ENCODE measurements at regions not wholly inside any gene's neighbourhood (a gene's known extent, or its start where the extent isn't known, plus 50 kb on each side); places are given as distances from the start of the nearest gene placed in this dataset.
"Not testable (repeated sequence)": the region's sequence is repeated elsewhere in the genome, so short reads cannot be mapped to it uniquely, and the experiment has no call there.

GRCh38 chrX:64570204-64570603 lies 175.0 kb upstream of the MTMR8 start:
- no peaks in the 10 kb centered on the region for H3K4me1 ChIP-seq (ENCODE audit: insufficient read depth, low read length)
- no peak for DNase-seq (ENCODE audit: low spot score)
- ATAC-seq, result peak; percentile 45; the same call in 2 of the 3 replicates
- in situ Hi-C loops (cut with HindIII; ENCODE audit: extremely low pct_ligation_motif_present, low pct_unique_long_range_greater_than_20kb), result no loop called here
- intact Hi-C loops (cut with micrococcal nuclease; ENCODE audit: unreplicated experiment), result no loop called here
- H3K27ac ChIP-seq (ENCODE audit: extremely low read length, insufficient read depth, low read length), result no peak overlapping the region
- TF ChIP-seq STAG1 (CRISPR knock-in tag; IDR thresholded peaks at IDR 0.05), result peak; percentile 18; the same call in 1 of the 2 replicates
- no peak for TF ChIP-seq ZNF101 (CRISPR knock-in tag; IDR thresholded peaks at IDR 0.05; ENCODE audit: borderline replicate concordance, low read depth)
- H3K9me3 ChIP-seq (ENCODE audit: low read length), result no peaks in the 10 kb centered on the region
- no peak for FAIRE-seq
- H3K27me3 ChIP-seq (ENCODE audit: control insufficient read depth in 1 of 2, insufficient read depth in 2 of 2, low read length in 2 of 2), result no peaks in the 10 kb centered on the region
- H3K79me2 ChIP-seq (ENCODE audit: insufficient read depth, low read length), result no peaks in the 10 kb centered on the region
- BruUV-seq (replicated peaks), result no TSS peak
- H4K20me1 ChIP-seq (ENCODE audit: insufficient read depth, low read length), result no peaks in the 10 kb centered on the region
- H3K4me3 ChIP-seq (replicated peaks in 1 of 3; ENCODE audit: insufficient read depth in 1 of 3, low read depth in 2 of 3, low read length in 3 of 3), result no peak overlapping the region
- no peak overlapping the region for H2AFZ ChIP-seq (ENCODE audit: low read length)
- ChIA-PET POLR2A (no interaction called here), CTCF (ENCODE audit: low intra/inter-chr PET ratio, low total read pairs) (no interaction called here)
- no peaks in the 10 kb centered on the region for H3K36me3 ChIP-seq (replicated peaks in 1 of 2; ENCODE audit: control insufficient read depth in 1 of 2, insufficient read depth in 2 of 2, low read length in 2 of 2)
- no peak overlapping the region for H3K4me2 ChIP-seq (ENCODE audit: low read depth, low read length)
- H3K9ac ChIP-seq (ENCODE audit: insufficient read depth, low read depth, low read length), result no peak overlapping the region

GRCh38 chrX:64565348-64565747 lies 170.1 kb upstream of the MTMR8 start:
- DNase-seq (ENCODE audit: low spot score); H3K27ac ChIP-seq (ENCODE audit: extremely low read length, insufficient read depth, low read length); H2AFZ ChIP-seq (ENCODE audit: low read length); H4K20me1 ChIP-seq (ENCODE audit: insufficient read depth, low read length); H3K9me3 ChIP-seq (ENCODE audit: low read length); CTCF ChIA-PET (ENCODE audit: low intra/inter-chr PET ratio, low total read pairs); H3K4me2 ChIP-seq (ENCODE audit: low read depth, low read length); H3K9ac ChIP-seq (ENCODE audit: insufficient read depth, low read depth, low read length); in situ Hi-C loops (cut with HindIII; ENCODE audit: extremely low pct_ligation_motif_present, low pct_unique_long_range_greater_than_20kb); H3K79me2 ChIP-seq (ENCODE audit: insufficient read depth, low read length); ATAC-seq; BruUV-seq (replicated peaks); POLR2A ChIA-PET; FAIRE-seq; H3K4me1 ChIP-seq (ENCODE audit: insufficient read depth, low read length); intact Hi-C loops (cut with micrococcal nuclease; ENCODE audit: unreplicated experiment); H3K36me3 ChIP-seq (replicated peaks in 1 of 2; ENCODE audit: control insufficient read depth in 1 of 2, insufficient read depth in 2 of 2, low read length in 2 of 2); H3K4me3 ChIP-seq (replicated peaks in 1 of 3; ENCODE audit: insufficient read depth in 1 of 3, low read depth in 2 of 3, low read length in 3 of 3); H3K27me3 ChIP-seq (ENCODE audit: control insufficient read depth in 1 of 2, insufficient read depth in 2 of 2, low read length in 2 of 2): not testable (repeated sequence)
- WGBS (ENCODE audit: low lambda C conversion rate), result 0% methylated on average over 1 of the region's 1 CpG

- H3K4me3 ChIP-seq (replicated peaks in 1 of 3; ENCODE audit: insufficient read depth in 1 of 3, low read depth in 2 of 3, low read length in 3 of 3); in situ Hi-C loops (cut with HindIII; ENCODE audit: extremely low pct_ligation_motif_present, low pct_unique_long_range_greater_than_20kb); POLR2A ChIA-PET; FAIRE-seq; H3K9me3 ChIP-seq (ENCODE audit: low read length); CTCF ChIA-PET (ENCODE audit: low intra/inter-chr PET ratio, low total read pairs); H3K79me2 ChIP-seq (ENCODE audit: insufficient read depth, low read length); H2AFZ ChIP-seq (ENCODE audit: low read length); BruUV-seq (replicated peaks); H4K20me1 ChIP-seq (ENCODE audit: insufficient read depth, low read length); H3K36me3 ChIP-seq (replicated peaks in 1 of 2; ENCODE audit: control insufficient read depth in 1 of 2, insufficient read depth in 2 of 2, low read length in 2 of 2); H3K4me1 ChIP-seq (ENCODE audit: insufficient read depth, low read length); H3K4me2 ChIP-seq (ENCODE audit: low read depth, low read length); H3K27me3 ChIP-seq (ENCODE audit: control insufficient read depth in 1 of 2, insufficient read depth in 2 of 2, low read length in 2 of 2); intact Hi-C loops (cut with micrococcal nuclease; ENCODE audit: unreplicated experiment); H3K27ac ChIP-seq (ENCODE audit: extremely low read length, insufficient read depth, low read length); ATAC-seq; H3K9ac ChIP-seq (ENCODE audit: insufficient read depth, low read depth, low read length); DNase-seq (ENCODE audit: low spot score): not testable (repeated sequence)
- no CpG with 5 or more reads among the region's 6 CpGs for WGBS (ENCODE audit: low lambda C conversion rate)
Measured at GRCh38 chrX:64549236-64549635, 154.0 kb upstream of the MTMR8 start.
